Epithelial cell of esophagus (primary cell): ENCODE measurements at regions not wholly inside any gene's neighbourhood (a gene's known extent, or its start where the extent isn't known, plus 50 kb on each side); places are given as distances from the start of the nearest gene placed in this dataset.

Experiments
- DNase-seq: peaks from one replicate; pipeline ENCODE4 v3.0.0; 2010; ENCODE audit warnings: low read depth
- H3K4me3 ChIP-seq: 2 replicates; pipeline ENCODE4 v1.5.1; 2011; ENCODE audit warnings: mild to moderate bottlenecking, low read length, control low read depth
- TF ChIP-seq, protein P1 (sequence below): IDR thresholded peaks from 2 replicates; pipeline ENCODE4 v1.5.1; 2011; ENCODE audit warnings: low read depth, mild to moderate bottlenecking, low read length, control low read depth, inconsistent platforms; ENCODE audit not compliant: insufficient read depth; ENCODE audit errors: missing control alignments

DNA sequence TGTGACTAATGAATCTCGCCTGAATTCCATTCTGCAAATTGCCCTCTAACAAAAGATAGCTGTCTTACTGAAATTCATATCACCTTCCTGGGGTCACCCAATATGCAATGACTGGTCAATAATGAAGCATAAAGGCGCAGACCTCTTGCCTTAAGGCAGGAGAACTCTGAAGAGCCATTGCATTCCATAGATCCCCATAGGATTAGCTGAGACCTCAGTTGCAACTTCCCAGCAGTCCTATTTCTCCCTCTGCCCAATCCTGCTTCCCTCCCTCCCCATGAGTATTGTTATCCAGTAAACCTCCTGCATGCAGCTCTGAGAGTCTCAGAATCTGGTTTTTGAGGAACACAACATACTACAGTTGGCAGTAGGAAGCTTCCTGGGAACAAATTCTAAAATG is 396.5 kb downstream of the DCAF12L2 start:
- TF ChIP-seq, protein P1, sequence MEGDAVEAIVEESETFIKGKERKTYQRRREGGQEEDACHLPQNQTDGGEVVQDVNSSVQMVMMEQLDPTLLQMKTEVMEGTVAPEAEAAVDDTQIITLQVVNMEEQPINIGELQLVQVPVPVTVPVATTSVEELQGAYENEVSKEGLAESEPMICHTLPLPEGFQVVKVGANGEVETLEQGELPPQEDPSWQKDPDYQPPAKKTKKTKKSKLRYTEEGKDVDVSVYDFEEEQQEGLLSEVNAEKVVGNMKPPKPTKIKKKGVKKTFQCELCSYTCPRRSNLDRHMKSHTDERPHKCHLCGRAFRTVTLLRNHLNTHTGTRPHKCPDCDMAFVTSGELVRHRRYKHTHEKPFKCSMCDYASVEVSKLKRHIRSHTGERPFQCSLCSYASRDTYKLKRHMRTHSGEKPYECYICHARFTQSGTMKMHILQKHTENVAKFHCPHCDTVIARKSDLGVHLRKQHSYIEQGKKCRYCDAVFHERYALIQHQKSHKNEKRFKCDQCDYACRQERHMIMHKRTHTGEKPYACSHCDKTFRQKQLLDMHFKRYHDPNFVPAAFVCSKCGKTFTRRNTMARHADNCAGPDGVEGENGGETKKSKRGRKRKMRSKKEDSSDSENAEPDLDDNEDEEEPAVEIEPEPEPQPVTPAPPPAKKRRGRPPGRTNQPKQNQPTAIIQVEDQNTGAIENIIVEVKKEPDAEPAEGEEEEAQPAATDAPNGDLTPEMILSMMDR = no peak
- DNase-seq = no peak
- no peak overlapping the region for H3K4me3 ChIP-seq

DNA sequence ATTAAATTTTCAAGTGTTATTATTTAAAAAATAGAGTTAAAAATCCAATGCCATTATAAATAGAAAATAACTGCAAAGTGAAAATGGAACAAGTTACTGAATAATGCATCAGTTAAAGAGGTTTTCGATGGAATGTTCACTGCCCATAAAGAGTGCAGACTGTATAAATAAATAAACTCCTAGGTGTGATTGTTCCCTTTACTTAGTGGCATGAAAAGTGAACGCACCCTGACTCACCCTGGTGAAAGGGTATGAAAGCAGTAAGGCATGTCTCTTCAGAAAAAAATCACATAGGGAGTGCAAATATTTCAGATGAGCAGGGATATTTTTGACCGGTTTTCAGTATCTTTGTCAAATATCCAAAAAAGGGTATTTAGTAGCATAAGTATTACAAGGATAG is 387.8 kb downstream of the DCAF12L2 start:
- H3K4me3 ChIP-seq = no peak overlapping the region
- TF ChIP-seq, protein P1 = no peak
- peak; percentile 0 for DNase-seq

DNA sequence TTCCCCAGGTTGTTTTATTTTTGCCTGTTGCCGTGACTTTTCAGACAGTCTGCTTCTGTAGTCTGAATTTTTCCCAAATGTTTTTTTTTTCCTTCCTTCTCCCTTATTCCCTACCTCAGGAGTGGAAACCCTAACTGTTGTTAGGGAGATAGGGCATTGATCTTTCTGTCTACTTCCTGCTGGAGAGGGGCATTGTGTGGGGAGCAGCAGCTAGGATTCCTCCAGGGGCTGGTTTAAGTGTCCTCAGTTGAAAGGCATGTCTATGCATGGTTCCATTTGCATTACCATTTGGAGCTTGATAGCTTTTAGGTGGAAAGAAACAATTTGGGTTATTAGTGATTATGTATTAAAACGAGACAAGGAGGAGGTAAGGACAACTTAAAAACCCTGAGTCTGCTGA is 383.9 kb downstream of the DCAF12L2 start:
- H3K4me3 ChIP-seq = no peak overlapping the region
- DNase-seq = no peak
- TF ChIP-seq, protein P1 = no peak

DNA sequence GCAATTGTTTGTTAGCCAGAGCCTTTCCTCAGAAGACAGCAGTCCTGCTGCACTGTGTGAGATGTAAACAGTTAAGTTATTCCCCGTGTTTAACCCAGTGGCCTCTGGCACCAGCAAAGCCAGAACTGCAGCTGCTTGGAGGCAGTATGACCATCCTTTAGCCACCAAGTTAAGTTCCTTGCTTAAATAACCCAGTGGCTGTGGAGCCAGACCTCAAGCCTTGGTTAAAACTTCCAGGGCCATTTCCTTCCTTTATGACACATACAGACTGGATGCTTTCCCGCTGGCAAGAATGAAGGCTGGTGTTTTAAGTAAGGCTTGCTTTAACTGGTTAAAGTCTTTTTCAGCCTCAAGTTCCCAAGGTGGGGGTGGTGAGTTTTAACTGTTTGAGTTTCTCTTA is 379.8 kb downstream of the DCAF12L2 start:
- DNase-seq = no peak
- H3K4me3 ChIP-seq = no peak overlapping the region
- TF ChIP-seq, protein P1 = no peak

DNA sequence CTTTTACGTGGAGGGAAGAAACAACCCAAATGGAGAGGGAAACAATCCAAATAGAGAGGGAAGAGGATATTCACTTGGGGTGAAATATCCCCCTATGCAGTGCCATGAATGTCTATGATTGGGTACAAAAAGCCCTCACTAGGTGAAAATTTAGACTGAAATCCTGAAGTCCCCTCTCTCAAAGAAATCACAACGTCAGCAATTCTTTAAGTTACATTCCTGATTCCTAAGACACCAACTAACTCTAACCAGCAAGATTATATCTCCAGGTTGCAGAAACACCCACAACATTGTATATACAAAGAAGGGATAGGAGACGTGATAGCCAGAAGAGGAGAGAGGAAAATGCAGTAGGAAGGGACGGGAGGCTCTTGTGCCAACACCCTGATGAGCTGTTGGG is 374.3 kb downstream of the DCAF12L2 start:
- TF ChIP-seq, protein P1 = no peak
- no peak overlapping the region for H3K4me3 ChIP-seq
- DNase-seq = no peak

DNA sequence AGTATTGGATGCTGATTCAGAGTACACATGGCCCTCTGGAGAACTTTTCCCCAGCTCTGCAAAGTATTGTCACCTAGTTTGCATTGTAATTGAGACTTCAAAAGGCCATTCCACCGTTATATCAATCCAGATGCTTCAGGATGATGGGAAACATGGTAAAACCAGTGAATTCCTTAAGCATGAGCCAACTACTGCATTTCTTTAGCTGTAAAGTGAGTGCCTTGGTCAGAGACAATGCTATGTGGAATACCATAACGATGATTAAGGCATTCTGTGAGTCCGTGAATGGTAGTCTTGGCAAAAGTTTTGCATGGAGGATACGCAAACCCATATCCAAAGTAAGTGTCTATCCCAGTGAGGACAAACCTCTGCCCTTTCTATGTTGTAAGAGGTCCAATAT is 355.2 kb downstream of the DCAF12L2 start:
- H3K4me3 ChIP-seq = no peak overlapping the region
- TF ChIP-seq, protein P1 = no peak
- no peak for DNase-seq

DNA sequence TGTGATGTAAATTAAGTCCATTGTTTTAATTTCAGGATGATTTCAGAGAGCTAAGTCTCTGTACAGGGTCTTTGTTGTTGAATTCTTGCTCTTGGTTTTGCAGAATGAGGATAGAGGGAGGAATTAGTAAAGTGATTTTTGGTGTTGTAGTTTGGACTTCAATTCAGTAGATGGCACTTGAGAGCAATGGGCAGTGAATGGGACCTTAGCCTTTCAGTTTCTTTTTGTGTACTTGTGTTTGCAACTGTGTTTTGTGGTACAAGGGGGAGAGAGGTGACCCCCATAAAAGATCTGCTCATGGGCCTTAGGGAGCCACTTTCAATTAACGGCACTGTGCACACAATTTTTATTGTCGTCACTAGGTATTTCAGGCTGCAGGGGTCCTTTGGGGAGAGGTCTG is 340.0 kb downstream of the DCAF12L2 start:
- TF ChIP-seq, protein P1 = no peak
- H3K4me3 ChIP-seq = no peak overlapping the region
- DNase-seq = no peak
